Retinal pigment epithelial cell (primary cell): ENCODE measurements at regions not wholly inside any gene's neighbourhood (a gene's known extent, or its start where the extent isn't known, plus 50 kb on each side); places are given as distances from the start of the nearest gene placed in this dataset.

Experiments used
- DNase-seq: peaks from one replicate; pipeline ENCODE4 v3.0.0-alpha.2; 2010; ENCODE audit warnings: low read depth
- H3K4me3 ChIP-seq: 2 replicates; pipeline ENCODE4 v1.5.1; 2011; ENCODE audit warnings: mild to moderate bottlenecking, low read length, control low read depth, moderate library complexity
- CTCF ChIP-seq: conservative IDR thresholded peaks from 2 replicates; pipeline ENCODE4 v1.5.1; 2011; ENCODE audit warnings: low read depth, low read length, control low read depth, inconsistent platforms

GRCh38 chr10:2866569-2866968 lies 200.8 kb upstream of the PFKP start:
- no peak overlapping the region for H3K4me3 ChIP-seq
- no peak for TF ChIP-seq CTCF
- DNase-seq = no peak

GRCh38 chr10:2861632-2862210 lies 205.6 kb upstream of the PFKP start:
- no peak for DNase-seq
- TF ChIP-seq CTCF = no peak

GRCh38 chr10:2858452-2858851 lies 208.9 kb upstream of the PFKP start:
- no peak overlapping the region for H3K4me3 ChIP-seq
- no peak for DNase-seq
- no peak for TF ChIP-seq CTCF

More at GRCh38 chr10:2861632-2862210, 205.6 kb upstream of the PFKP start:
- H3K4me3 ChIP-seq = no peak overlapping the region

DNA sequence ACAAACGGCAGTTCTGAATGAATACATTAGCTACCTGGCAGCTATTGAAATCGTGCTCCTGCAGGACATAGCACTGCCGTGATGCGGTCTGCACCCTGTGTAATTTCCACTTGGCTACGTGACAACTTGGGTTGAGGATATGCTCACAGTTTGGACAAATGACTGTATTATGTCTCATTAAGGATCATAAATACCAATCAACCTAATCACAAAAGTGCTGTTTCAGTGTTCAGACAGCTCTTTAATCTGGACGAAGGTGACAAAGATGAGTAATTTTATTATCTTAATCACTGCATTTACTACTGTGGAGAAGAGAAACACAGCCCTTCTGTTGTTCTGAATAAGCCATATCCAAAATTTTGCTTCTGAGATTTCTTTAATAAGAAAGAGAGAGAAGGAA lies 210.8 kb upstream of the PFKP start:
- no peak for DNase-seq
- TF ChIP-seq CTCF = no peak

GRCh38 chr10:2852574-2853323 lies 214.6 kb upstream of the PFKP start:
- TF ChIP-seq CTCF = no peak
- DNase-seq = no peak
- no peak overlapping the region for H3K4me3 ChIP-seq

More for the DNA sequence above, 210.8 kb upstream of the PFKP start:
- H3K4me3 ChIP-seq = no peak overlapping the region

DNA sequence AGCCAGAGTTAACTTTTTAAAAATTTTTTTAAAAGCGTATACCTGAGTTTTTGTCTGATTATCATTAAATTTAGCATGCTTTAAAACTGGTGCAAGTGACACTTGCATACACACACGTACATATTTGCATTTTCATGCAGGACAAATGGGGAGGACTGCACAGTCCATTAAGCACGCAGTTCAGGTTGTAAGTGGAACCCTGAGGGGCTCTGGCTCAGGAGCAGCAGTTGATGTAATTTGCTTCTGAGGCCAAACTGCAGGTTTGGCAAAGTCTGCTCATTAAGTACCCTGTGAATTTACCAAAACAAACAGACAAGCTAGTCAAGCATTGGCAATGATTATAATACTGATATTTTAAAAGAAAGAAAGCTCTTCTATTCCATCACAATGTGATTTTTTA lies 215.8 kb upstream of the PFKP start:
- DNase-seq = no peak
- H3K4me3 ChIP-seq = no peak overlapping the region
- no peak for TF ChIP-seq CTCF

DNA sequence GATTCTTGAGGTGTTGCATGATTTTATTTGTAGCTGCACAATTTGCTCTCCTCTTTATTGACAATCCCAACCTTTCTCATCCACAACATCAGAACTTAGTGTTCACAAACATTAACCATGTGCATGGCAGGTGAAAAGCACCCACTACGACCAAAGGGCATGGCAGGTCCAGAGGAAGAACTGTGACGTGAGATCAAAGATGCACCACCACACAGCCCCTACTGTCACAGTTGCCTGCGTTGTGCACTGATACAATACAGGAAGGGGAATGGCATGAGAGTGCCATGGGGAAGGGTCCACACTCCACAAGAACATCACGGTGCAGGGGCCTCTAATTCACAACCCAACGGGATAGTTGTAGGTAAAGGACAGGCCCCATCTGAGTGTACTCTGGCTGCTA lies 217.1 kb upstream of the PFKP start:
- H3K4me3 ChIP-seq = no peak overlapping the region
- no peak for TF ChIP-seq CTCF
- no peak for DNase-seq
